ENCODE measurements at regions not wholly inside any gene's neighbourhood (a gene's known extent, or its start where the extent isn't known, plus 50 kb on each side); places are given as distances from the start of the nearest gene placed in this dataset.

- DNase-seq: no peak
- peaks cover 2% of the 10 kb centered on the region for H3K9me3 ChIP-seq (replicated peaks; ENCODE audit: control insufficient read depth, low read depth, low read length)
- peaks cover 2% of the 10 kb centered on the region for H3K27me3 ChIP-seq (ENCODE audit: control insufficient read depth, insufficient read depth, low read length)
- H3K4me1 ChIP-seq (ENCODE audit: control insufficient read depth, insufficient read depth, low read length): peaks cover 3% of the 10 kb centered on the region
- 86% methylated on average over 5 of the region's 9 CpGs for WGBS (ENCODE audit: insufficient coverage)
- no peaks in the 10 kb centered on the region for H3K36me3 ChIP-seq (ENCODE audit: control insufficient read depth, insufficient read depth, low read length)
- H3K4me3 ChIP-seq (ENCODE audit: low read length): no peak overlapping the region
- no peak overlapping the region for H3K27ac ChIP-seq (ENCODE audit: low read length)
Measured at GRCh38 chr21:36641886-36642285, 57.0 kb upstream of the SIM2 start.

GRCh38 chr21:36642777-36643176 lies 56.1 kb upstream of the SIM2 start:
- Histone ChIP-seq H3K36me3 (ENCODE audit: control insufficient read depth, insufficient read depth, low read length) (no peaks in the 10 kb centered on the region), H3K9me3 (replicated peaks; ENCODE audit: control insufficient read depth, low read depth, low read length) (no peaks in the 10 kb centered on the region), H3K4me1 (ENCODE audit: control insufficient read depth, insufficient read depth, low read length) (peaks cover 3% of the 10 kb centered on the region), H3K4me3 (ENCODE audit: low read length) (no peak overlapping the region), H3K27ac (ENCODE audit: low read length) (no peak overlapping the region), H3K27me3 (ENCODE audit: control insufficient read depth, insufficient read depth, low read length) (peaks cover 2% of the 10 kb centered on the region)
- WGBS (ENCODE audit: insufficient coverage): 67% methylated on average over 4 of the region's 4 CpGs
- DNase-seq: no peak

- Histone ChIP-seq H3K27me3 (ENCODE audit: control insufficient read depth, insufficient read depth, low read length) (peaks cover 2% of the 10 kb centered on the region), H3K4me1 (ENCODE audit: control insufficient read depth, insufficient read depth, low read length) (peaks cover 3% of the 10 kb centered on the region), H3K36me3 (ENCODE audit: control insufficient read depth, insufficient read depth, low read length) (no peaks in the 10 kb centered on the region), H3K27ac (ENCODE audit: low read length) (no peak overlapping the region), H3K9me3 (replicated peaks; ENCODE audit: control insufficient read depth, low read depth, low read length) (no peaks in the 10 kb centered on the region), H3K4me3 (ENCODE audit: low read length) (no peak overlapping the region)
- DNase-seq: no peak
- 94% methylated on average over 9 of the region's 12 CpGs for WGBS (ENCODE audit: insufficient coverage)
Measured at GRCh38 chr21:36643374-36644250, 55.3 kb upstream of the SIM2 start.

- Histone ChIP-seq H3K27ac (ENCODE audit: low read length) (no peak overlapping the region), H3K27me3 (ENCODE audit: control insufficient read depth, insufficient read depth, low read length) (peaks cover 2% of the 10 kb centered on the region), H3K36me3 (ENCODE audit: control insufficient read depth, insufficient read depth, low read length) (no peaks in the 10 kb centered on the region), H3K4me3 (ENCODE audit: low read length) (no peak overlapping the region), H3K9me3 (replicated peaks; ENCODE audit: control insufficient read depth, low read depth, low read length) (no peaks in the 10 kb centered on the region), H3K4me1 (ENCODE audit: control insufficient read depth, insufficient read depth, low read length) (no peaks in the 10 kb centered on the region)
- DNase-seq: no peak
- 81% methylated on average over 6 of the region's 7 CpGs for WGBS (ENCODE audit: insufficient coverage)
Measured at GRCh38 chr21:36646011-36646410, 52.9 kb upstream of the SIM2 start.

- 84% methylated on average over 5 of the region's 6 CpGs for WGBS (ENCODE audit: insufficient coverage)
- Histone ChIP-seq H3K27ac (ENCODE audit: low read length) (no peak overlapping the region), H3K27me3 (ENCODE audit: control insufficient read depth, insufficient read depth, low read length) (peaks cover 2% of the 10 kb centered on the region), H3K36me3 (ENCODE audit: control insufficient read depth, insufficient read depth, low read length) (no peaks in the 10 kb centered on the region), H3K4me3 (ENCODE audit: low read length) (no peak overlapping the region), H3K4me1 (ENCODE audit: control insufficient read depth, insufficient read depth, low read length) (no peaks in the 10 kb centered on the region), H3K9me3 (replicated peaks; ENCODE audit: control insufficient read depth, low read depth, low read length) (no peaks in the 10 kb centered on the region)
- no peak for DNase-seq
Measured at GRCh38 chr21:36646645-36647044, 52.3 kb upstream of the SIM2 start.

GRCh38 chr21:36647279-36648093 lies 51.4 kb upstream of the SIM2 start:
- Histone ChIP-seq H3K36me3 (ENCODE audit: control insufficient read depth, insufficient read depth, low read length) (no peaks in the 10 kb centered on the region), H3K9me3 (replicated peaks; ENCODE audit: control insufficient read depth, low read depth, low read length) (no peaks in the 10 kb centered on the region), H3K4me3 (ENCODE audit: low read length) (no peak overlapping the region), H3K4me1 (ENCODE audit: control insufficient read depth, insufficient read depth, low read length) (no peaks in the 10 kb centered on the region), H3K27me3 (ENCODE audit: control insufficient read depth, insufficient read depth, low read length) (no peaks in the 10 kb centered on the region), H3K27ac (ENCODE audit: low read length) (no peak overlapping the region)
- 26% methylated on average over 12 of the region's 15 CpGs for WGBS (ENCODE audit: insufficient coverage)
- DNase-seq: peak; percentile 27
